ENCODE measurements at regions not wholly inside any gene's neighbourhood (a gene's known extent, or its start where the extent isn't known, plus 50 kb on each side); places are given as distances from the start of the nearest gene placed in this dataset.

GRCh38 chr1:56123421-56123820, 455.9 kb downstream of the PLPP3 start:
- no peak for TF ChIP-seq CTCF (conservative IDR thresholded peaks at IDR 0.05)
- TF ChIP-seq EZH2 (IDR thresholded peaks at IDR 0.05; ENCODE audit: low read depth): no peak
